ENCODE measurements at regions not wholly inside any gene's neighbourhood (a gene's known extent, or its start where the extent isn't known, plus 50 kb on each side); places are given as distances from the start of the nearest gene placed in this dataset.

- no peak overlapping the region for H4K91ac ChIP-seq (ENCODE audit: insufficient read depth, low read depth, low read length)
- H4K5ac ChIP-seq (ENCODE audit: low read depth, low read length) = no peak overlapping the region
- dilution Hi-C loops (cut with HindIII; ENCODE audit: low sequenced_read_pairs, unreplicated experiment) (no loop called here), in situ Hi-C loops (cut with MboI; ENCODE audit: low sequenced_read_pairs) (no loop called here), intact Hi-C loops (cut with micrococcal nuclease) (no loop called here)
- H3K4me3 ChIP-seq (ENCODE audit: insufficient read depth, low read depth, low read length) = no peak overlapping the region
- DNase-seq (no peak), ATAC-seq (ENCODE audit: low read depth) (no peak)
- H2BK20ac ChIP-seq (ENCODE audit: low read depth, low read length) = no peak overlapping the region
- H4K20me1 ChIP-seq (ENCODE audit: insufficient read depth, low read length) = no peaks in the 10 kb centered on the region
- no peak overlapping the region for H2AK5ac ChIP-seq (ENCODE audit: low read depth, low read length)
- H3K23ac ChIP-seq (ENCODE audit: low read depth, low read length) = no peak overlapping the region
- BruUV-seq (replicated peaks) = no TSS peak
- H3K27ac ChIP-seq (ENCODE audit: insufficient read depth, low read length) = no peak overlapping the region
- H2AK9ac ChIP-seq (replicated peaks; ENCODE audit: low read depth, low read length, poor library complexity) = no peak overlapping the region
- POLR2A ChIA-PET (ENCODE audit: unreplicated experiment) = no interaction called here
- no peak overlapping the region for H2BK120ac ChIP-seq (ENCODE audit: low read depth, low read length)
- no peak overlapping the region for H2AFZ ChIP-seq (replicated peaks; ENCODE audit: low read length, poor library complexity)
- WGBS, 2 experiments (ENCODE audit: extremely low coverage in 2 of 2, insufficient read length in 1 of 2) = no CpG with 5 or more reads among the region's 1 CpG
- CTCF ChIA-PET = no interaction called here
- no peak overlapping the region for H3K4ac ChIP-seq (ENCODE audit: low read depth, low read length)
- no peak overlapping the region for H4K8ac ChIP-seq (ENCODE audit: low read depth in 2 of 2, low read length in 2 of 2)
- no peak overlapping the region for H3K56ac ChIP-seq (ENCODE audit: extremely low read depth, insufficient read depth, low read length)
- no peak overlapping the region for H3K9ac ChIP-seq (ENCODE audit: low read depth, low read length)
- no peak overlapping the region for H2BK5ac ChIP-seq (ENCODE audit: low read depth, low read length, poor library complexity, severe bottlenecking)
- H3K79me1 ChIP-seq (ENCODE audit: low read depth in 1 of 2, low read length in 2 of 2) = no peaks in the 10 kb centered on the region
- H3K27me3 ChIP-seq (ENCODE audit: control insufficient read depth, insufficient read depth, low read length) = no peaks in the 10 kb centered on the region
- H3K18ac ChIP-seq (ENCODE audit: low read depth, low read length) = no peak overlapping the region
- H3K14ac ChIP-seq (replicated peaks; ENCODE audit: low read depth, low read length) = no peak overlapping the region
- H2BK15ac ChIP-seq (ENCODE audit: low read depth, low read length) = no peak overlapping the region
- TF ChIP-seq SMC3 (IDR thresholded peaks at IDR 0.05; ENCODE audit: low read depth, low read length) (no peak), POLR2A (IDR thresholded peaks at IDR 0.05; ENCODE audit: low read depth, low read length) (no peak), MXI1 (IDR thresholded peaks at IDR 0.05; ENCODE audit: borderline replicate concordance, low read depth, low read length) (no peak), RAD21 (IDR thresholded peaks at IDR 0.05; ENCODE audit: low read length) (no peak), BHLHE40 (IDR thresholded peaks at IDR 0.05; ENCODE audit: low read depth, low read length) (no peak), RCOR1 (IDR thresholded peaks at IDR 0.05; ENCODE audit: insufficient replicate concordance, low read length) (no peak), CEBPB (IDR thresholded peaks at IDR 0.05; ENCODE audit: low read depth, low read length) (no peak), CTCF (conservative IDR thresholded peaks at IDR 0.05; ENCODE audit: low read depth, low read length) (no peak), NFE2L2 (IDR thresholded peaks at IDR 0.05; ENCODE audit: low read depth, low read length) (no peak), CHD1 (IDR thresholded peaks at IDR 0.05; ENCODE audit: low read depth, low read length) (no peak), MAZ (IDR thresholded peaks at IDR 0.05; ENCODE audit: borderline replicate concordance, low read depth, low read length) (no peak), FOS (IDR thresholded peaks at IDR 0.05; ENCODE audit: low read depth, low read length) (no peak), RFX5 (IDR thresholded peaks at IDR 0.05; ENCODE audit: low read depth, low read length) (no peak)
- TF ChIP-seq, protein P1, sequence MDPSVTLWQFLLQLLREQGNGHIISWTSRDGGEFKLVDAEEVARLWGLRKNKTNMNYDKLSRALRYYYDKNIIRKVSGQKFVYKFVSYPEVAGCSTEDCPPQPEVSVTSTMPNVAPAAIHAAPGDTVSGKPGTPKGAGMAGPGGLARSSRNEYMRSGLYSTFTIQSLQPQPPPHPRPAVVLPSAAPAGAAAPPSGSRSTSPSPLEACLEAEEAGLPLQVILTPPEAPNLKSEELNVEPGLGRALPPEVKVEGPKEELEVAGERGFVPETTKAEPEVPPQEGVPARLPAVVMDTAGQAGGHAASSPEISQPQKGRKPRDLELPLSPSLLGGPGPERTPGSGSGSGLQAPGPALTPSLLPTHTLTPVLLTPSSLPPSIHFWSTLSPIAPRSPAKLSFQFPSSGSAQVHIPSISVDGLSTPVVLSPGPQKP (IDR thresholded peaks at IDR 0.05; ENCODE audit: borderline replicate concordance, low read depth, low read length) = no peak
- TF ChIP-seq, protein P2, sequence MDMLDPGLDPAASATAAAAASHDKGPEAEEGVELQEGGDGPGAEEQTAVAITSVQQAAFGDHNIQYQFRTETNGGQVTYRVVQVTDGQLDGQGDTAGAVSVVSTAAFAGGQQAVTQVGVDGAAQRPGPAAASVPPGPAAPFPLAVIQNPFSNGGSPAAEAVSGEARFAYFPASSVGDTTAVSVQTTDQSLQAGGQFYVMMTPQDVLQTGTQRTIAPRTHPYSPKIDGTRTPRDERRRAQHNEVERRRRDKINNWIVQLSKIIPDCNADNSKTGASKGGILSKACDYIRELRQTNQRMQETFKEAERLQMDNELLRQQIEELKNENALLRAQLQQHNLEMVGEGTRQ (IDR thresholded peaks at IDR 0.05; ENCODE audit: low read depth, low read length) = no peak
- H3K4me2 ChIP-seq (ENCODE audit: low read depth, low read length) = no peak overlapping the region
- no peaks in the 10 kb centered on the region for H3K9me3 ChIP-seq (ENCODE audit: control insufficient read depth, insufficient read depth, low read length)
- no peaks in the 10 kb centered on the region for H3K36me3 ChIP-seq (ENCODE audit: control insufficient read depth, insufficient read depth, low read length)
- no peaks in the 10 kb centered on the region for H3K9me1 ChIP-seq (ENCODE audit: insufficient read depth, low read length)
- H3K4me1 ChIP-seq (ENCODE audit: control insufficient read depth, insufficient read depth, low read length) = no peaks in the 10 kb centered on the region
Measured at GRCh38 chr5:89173528-89173927, 290.5 kb upstream of the MEF2C start.
